ENCODE measurements at regions not wholly inside any gene's neighbourhood (a gene's known extent, or its start where the extent isn't known, plus 50 kb on each side); places are given as distances from the start of the nearest gene placed in this dataset.

GRCh38 chr6:56314683-56315523 is 67.5 kb upstream of the COL21A1 start:
- no peaks in the 10 kb centered on the region for H3K36me3 Mint-ChIP-seq

DNA sequence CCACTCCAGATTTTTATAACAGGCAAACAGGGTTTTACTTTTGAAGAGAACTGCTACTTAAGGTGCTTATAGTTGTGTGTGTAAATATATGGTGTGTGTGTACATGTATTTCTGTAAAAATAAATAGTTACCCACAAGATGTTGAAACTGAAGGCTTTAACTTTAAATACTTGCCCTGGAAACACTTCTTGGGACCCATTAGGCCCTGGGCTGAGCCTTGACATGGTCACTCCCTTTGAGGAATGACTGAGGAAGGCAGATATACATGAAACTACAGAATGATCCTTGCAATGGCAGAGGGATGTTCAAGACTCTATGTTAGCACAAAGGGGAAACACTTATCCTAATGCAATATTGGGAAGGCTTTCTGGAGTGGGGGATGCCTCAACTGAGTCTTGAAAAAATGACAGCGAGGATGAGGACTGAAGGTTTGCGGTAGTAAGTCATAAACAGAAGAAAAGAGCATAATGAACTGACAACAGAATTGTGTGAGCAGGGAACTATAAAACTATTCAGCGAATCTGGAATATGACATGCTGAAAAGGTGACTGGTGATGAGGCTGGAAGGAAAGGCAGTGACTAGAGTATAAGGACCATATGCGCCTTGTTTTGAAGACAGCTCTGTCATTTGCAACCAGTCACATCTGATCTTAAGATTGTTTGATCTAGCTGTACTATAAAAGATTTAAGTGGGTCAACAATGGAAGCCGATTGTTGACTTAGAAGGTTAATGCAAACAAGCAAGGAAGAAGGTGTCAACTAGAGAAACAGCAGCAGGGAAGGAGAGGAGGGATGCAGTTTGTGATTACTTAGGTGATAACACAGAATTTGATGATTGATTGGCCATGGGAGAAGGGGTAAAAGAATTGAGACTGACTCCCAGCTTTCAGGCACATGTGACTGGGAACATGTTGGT is 64.4 kb upstream of the COL21A1 start:
- Mint-ChIP-seq H3K9me3 (peaks cover 0 to 9% (median 0%) of the 10 kb centered on the region in 6 donors), H3K4me1 (no peaks in the 10 kb centered on the region), H3K27ac (no peak overlapping the region), H3K4me3 (no peak overlapping the region), H3K27me3 (ENCODE audit: low read depth in 3 of 3) (peaks cover 0 to 2% (median 0%) of the 10 kb centered on the region in 3 donors), H3K36me3 (no peaks in the 10 kb centered on the region)
- no peak for DNase-seq

More at GRCh38 chr6:56314683-56315523, 67.5 kb upstream of the COL21A1 start:
- peaks cover 0 to 2% (median 0%) of the 10 kb centered on the region in 3 donors for H3K27me3 Mint-ChIP-seq (ENCODE audit: low read depth in 3 of 3)
- H3K9me3 Mint-ChIP-seq: peaks cover 0 to 2% (median 0%) of the 10 kb centered on the region in 6 donors
- no peak for DNase-seq
- H3K4me3 Mint-ChIP-seq: no peak overlapping the region
- H3K27ac Mint-ChIP-seq: no peak overlapping the region
- no peaks in the 10 kb centered on the region for H3K4me1 Mint-ChIP-seq

GRCh38 chr6:56311061-56311460 is 63.7 kb upstream of the COL21A1 start:
- Mint-ChIP-seq H3K4me3 (no peak overlapping the region), H3K27me3 (ENCODE audit: low read depth in 3 of 3) (peaks cover 0 to 2% (median 0%) of the 10 kb centered on the region in 3 donors), H3K4me1 (no peaks in the 10 kb centered on the region), H3K27ac (no peak overlapping the region), H3K9me3 (peaks cover 0 to 9% (median 2%) of the 10 kb centered on the region in 6 donors), H3K36me3 (no peaks in the 10 kb centered on the region)
- no peak for DNase-seq

DNA sequence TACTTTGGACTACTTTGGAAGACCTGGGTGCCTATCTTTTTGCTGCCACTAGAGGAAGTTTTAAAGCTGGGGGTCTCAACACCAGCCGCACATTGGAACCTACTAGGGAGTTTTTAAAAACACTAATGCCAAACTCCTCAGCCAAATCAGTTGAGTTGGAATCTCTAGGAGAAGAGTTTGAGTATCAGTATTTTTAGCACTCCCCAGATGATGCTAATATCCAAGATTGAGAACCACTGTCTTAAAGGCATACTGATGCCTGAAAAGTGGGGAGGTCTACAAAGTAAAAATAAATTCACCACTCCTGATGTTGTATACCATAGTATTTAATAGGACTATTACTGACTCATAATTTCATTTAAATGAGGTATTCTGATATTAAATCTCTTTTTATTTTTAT is 62.9 kb upstream of the COL21A1 start:
- Mint-ChIP-seq H3K27ac (no peak overlapping the region), H3K36me3 (no peaks in the 10 kb centered on the region), H3K4me3 (no peak overlapping the region), H3K4me1 (no peaks in the 10 kb centered on the region), H3K9me3 (peaks cover 0 to 9% (median 2%) of the 10 kb centered on the region in 6 donors), H3K27me3 (ENCODE audit: low read depth in 3 of 3) (peaks cover 0 to 2% (median 0%) of the 10 kb centered on the region in 3 donors)
- DNase-seq: no peak

DNA sequence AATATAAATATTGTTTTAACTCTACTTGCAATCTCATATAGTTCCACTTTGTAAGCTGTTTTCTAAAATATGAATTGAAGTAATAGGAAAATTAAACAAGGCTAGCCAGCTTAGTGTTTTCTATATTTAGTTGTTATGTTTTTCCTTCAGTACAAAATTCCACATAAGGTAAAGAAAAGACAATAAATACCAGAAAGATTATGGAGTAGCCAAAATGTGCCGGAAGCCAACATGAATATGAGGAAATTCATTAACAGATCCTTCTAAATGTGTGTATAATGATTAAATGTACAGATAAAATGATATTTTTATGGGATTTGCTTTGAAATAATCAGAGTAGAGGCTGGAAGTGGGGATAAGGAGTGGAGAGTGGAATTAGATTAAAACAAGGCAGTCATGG is 52.5 kb upstream of the COL21A1 start:
- Mint-ChIP-seq H3K9me3 (peaks cover 0 to 6% (median 2%) of the 10 kb centered on the region in 6 donors), H3K36me3 (no peaks in the 10 kb centered on the region), H3K27ac (no peak overlapping the region), H3K4me3 (no peak overlapping the region), H3K27me3 (ENCODE audit: low read depth in 3 of 3) (no peaks in the 10 kb centered on the region), H3K4me1 (no peaks in the 10 kb centered on the region)
- no peak for DNase-seq

DNA sequence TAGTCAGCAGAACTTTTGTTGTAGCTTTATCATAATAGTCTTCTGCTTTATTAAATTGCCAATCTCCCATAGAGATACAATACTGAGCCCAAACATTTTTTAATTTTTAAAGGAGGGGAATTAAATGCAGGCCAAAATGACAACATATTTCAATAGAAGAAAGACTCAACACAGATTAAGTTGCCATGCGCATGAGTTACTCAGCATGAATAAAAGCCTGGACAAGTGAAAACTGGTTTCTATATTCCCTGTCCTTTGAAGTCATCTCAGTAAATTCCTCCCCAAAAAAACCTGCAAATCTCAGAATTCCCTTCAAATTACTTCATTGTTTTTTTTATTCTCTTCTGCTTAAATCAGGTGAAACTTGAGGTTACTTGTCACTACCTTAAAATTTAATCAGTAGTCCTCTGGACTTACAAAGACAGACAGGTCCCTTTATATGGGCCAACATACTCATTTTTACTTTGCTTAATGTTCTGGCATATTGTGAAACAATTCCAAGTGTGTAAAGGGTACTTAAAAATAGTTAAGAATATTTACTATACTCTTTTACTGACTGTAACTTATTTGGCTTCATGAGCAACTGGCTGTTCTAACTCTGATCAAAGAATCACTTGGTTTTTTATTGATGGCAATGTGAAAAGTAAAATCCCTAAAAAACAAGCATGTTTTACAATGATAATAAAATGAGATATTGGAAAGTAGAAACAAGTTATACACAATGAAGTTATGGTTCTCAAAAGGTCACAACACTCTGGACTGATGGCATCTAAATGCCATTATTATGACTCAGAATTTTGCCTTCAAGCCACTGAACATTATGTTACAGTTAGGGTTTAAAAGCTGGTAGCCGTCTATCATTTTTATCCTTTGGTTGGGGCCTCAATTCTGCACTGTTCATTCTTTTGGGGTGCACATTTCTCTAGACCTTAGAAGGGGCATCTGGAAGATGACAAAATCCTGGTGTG is 49.9 kb upstream of the COL21A1 start:
- Mint-ChIP-seq H3K27me3 (ENCODE audit: low read depth in 3 of 3) (no peaks in the 10 kb centered on the region), H3K4me1 (no peaks in the 10 kb centered on the region), H3K4me3 (no peak overlapping the region), H3K9me3 (peaks cover 0 to 6% (median 0%) of the 10 kb centered on the region in 6 donors), H3K36me3 (no peaks in the 10 kb centered on the region), H3K27ac (no peak overlapping the region)
- no peak for DNase-seq

Data from immature natural killer cell (primary cell).